Endodermal cell (in vitro differentiated cells): ENCODE measurements at regions not wholly inside any gene's neighbourhood (a gene's known extent, or its start where the extent isn't known, plus 50 kb on each side); places are given as distances from the start of the nearest gene placed in this dataset.

Source experiments
- DNase-seq: peaks from one replicate; pipeline ENCODE4 v3.0.0-alpha.2; 2017
- H3K27ac ChIP-seq: 2 replicates; pipeline ENCODE4 v1.5.1; 2013; ENCODE audit warnings: mild to moderate bottlenecking, low read depth, low read length, moderate library complexity
- H3K27me3 ChIP-seq: 2 replicates; pipeline ENCODE4 v1.6.1; 2013; ENCODE audit warnings: mild to moderate bottlenecking, low read length, moderate library complexity; ENCODE audit not compliant: insufficient read depth, control insufficient read depth, poor library complexity, severe bottlenecking
- H3K36me3 ChIP-seq: 2 replicates; pipeline ENCODE4 v1.7.0; 2013; ENCODE audit warnings: mild to moderate bottlenecking, low read length, moderate library complexity; ENCODE audit not compliant: control insufficient read depth, insufficient read depth
- H3K4me1 ChIP-seq: one replicate; pipeline ENCODE4 v1.7.0; 2013; ENCODE audit warnings: low read length; ENCODE audit not compliant: control insufficient read depth, insufficient read depth
- H3K4me3 ChIP-seq: 2 replicates; pipeline ENCODE4 v1.5.1; 2013; ENCODE audit warnings: mild to moderate bottlenecking, low read length, moderate library complexity
- H3K9ac ChIP-seq: 2 replicates; pipeline ENCODE4 v1.6.1; 2013; ENCODE audit warnings: mild to moderate bottlenecking, low read length, moderate library complexity; ENCODE audit not compliant: poor library complexity, severe bottlenecking; ENCODE audit errors: extremely low read depth
- H3K9me3 ChIP-seq: 2 replicates; pipeline ENCODE4 v1.6.1; 2013; ENCODE audit warnings: mild to moderate bottlenecking, low read length, moderate library complexity; ENCODE audit not compliant: control insufficient read depth
- H3K27ac Mint-ChIP-seq: 2 replicates; pipeline ENCODE4 v1.8.0; 2020; ENCODE audit warnings: mixed read lengths
- H3K27me3 Mint-ChIP-seq: 2 replicates; pipeline ENCODE4 v1.8.0; 2021; ENCODE audit warnings: mild to moderate bottlenecking, mixed read lengths; ENCODE audit not compliant: insufficient read depth
- H3K36me3 Mint-ChIP-seq: 2 replicates; pipeline ENCODE4 v1.8.0; 2020; ENCODE audit warnings: low read depth, mixed read lengths
- H3K4me1 Mint-ChIP-seq: 2 replicates; pipeline ENCODE4 v1.8.0; 2020; ENCODE audit warnings: mixed read lengths
- H3K4me3 Mint-ChIP-seq: 2 replicates; pipeline ENCODE4 v1.8.0; 2020; ENCODE audit warnings: mild to moderate bottlenecking, moderate library complexity, mixed read lengths
- H3K9me3 Mint-ChIP-seq: 2 replicates; pipeline ENCODE4 v1.8.0; 2020; ENCODE audit warnings: mild to moderate bottlenecking, mixed read lengths
- WGBS, 2 experiments: methylation state at CpG; one replicate each; pipeline versions ENCODE4 v1.1.5 to v1.1.7; 2013; ENCODE audit warnings: missing lambda C conversion rate in 2 of 2, mixed read lengths in 1 of 2; ENCODE audit not compliant: insufficient coverage in 1 of 2, insufficient read length in 1 of 2; 5-methylcytosine and 5-hydroxymethylcytosine counted together
- TF ChIP-seq, protein P1 (sequence below): fragments of 200-600 bp; sonication (generic); conservative IDR thresholded peaks from 2 replicates; pipeline ENCODE4 v1.5.0; 2021; ENCODE audit warnings: antibody characterized with exemption, mild to moderate bottlenecking

DNA sequence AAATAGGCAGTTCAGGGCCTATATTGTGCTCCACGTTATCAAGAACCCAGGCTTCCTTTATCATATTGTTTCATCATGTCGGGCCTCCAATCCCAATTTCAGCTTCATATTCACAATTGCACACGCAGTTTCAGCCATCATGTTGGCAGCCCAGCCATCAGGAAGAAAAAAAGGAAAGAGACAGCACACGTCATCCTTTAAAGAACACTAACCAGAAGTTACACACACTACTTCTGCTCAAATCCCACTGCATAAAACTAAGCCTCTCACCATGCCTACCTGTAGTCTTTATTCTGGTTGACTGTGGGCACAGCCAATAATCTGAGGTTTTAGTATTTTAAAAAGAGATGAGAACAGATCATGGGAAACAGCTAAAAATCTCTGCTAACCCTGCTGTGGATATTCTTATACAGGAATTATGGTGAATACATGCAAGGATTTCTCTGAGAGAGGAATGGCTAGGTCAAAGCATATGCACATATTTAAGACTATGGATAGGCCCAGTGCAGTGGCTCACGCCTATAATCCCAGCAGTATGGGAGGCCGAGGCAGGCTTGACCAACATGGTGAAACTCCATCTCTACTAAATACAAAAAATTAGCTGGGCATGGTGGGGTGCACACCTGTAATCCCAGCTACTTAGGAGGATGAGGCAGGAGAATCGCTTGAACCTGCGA is 534.4 kb downstream of the ETV1 start:
- H3K27ac Mint-ChIP-seq: no peak overlapping the region
- no peaks in the 10 kb centered on the region for H3K27me3 Mint-ChIP-seq
- H3K9ac ChIP-seq: no peak overlapping the region
- no peak overlapping the region for H3K4me3 ChIP-seq
- TF ChIP-seq, protein P1, sequence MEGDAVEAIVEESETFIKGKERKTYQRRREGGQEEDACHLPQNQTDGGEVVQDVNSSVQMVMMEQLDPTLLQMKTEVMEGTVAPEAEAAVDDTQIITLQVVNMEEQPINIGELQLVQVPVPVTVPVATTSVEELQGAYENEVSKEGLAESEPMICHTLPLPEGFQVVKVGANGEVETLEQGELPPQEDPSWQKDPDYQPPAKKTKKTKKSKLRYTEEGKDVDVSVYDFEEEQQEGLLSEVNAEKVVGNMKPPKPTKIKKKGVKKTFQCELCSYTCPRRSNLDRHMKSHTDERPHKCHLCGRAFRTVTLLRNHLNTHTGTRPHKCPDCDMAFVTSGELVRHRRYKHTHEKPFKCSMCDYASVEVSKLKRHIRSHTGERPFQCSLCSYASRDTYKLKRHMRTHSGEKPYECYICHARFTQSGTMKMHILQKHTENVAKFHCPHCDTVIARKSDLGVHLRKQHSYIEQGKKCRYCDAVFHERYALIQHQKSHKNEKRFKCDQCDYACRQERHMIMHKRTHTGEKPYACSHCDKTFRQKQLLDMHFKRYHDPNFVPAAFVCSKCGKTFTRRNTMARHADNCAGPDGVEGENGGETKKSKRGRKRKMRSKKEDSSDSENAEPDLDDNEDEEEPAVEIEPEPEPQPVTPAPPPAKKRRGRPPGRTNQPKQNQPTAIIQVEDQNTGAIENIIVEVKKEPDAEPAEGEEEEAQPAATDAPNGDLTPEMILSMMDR: no peak
- H3K36me3 Mint-ChIP-seq: no peaks in the 10 kb centered on the region
- H3K4me1 ChIP-seq: no peaks in the 10 kb centered on the region
- H3K9me3 ChIP-seq: no peaks in the 10 kb centered on the region
- no peak overlapping the region for H3K4me3 Mint-ChIP-seq
- no peaks in the 10 kb centered on the region for H3K36me3 ChIP-seq
- WGBS, 2 experiments: 89 to 100% methylated on average over 4 to 7 of the region's 8 CpGs
- no peak overlapping the region for H3K27ac ChIP-seq
- H3K27me3 ChIP-seq: no peaks in the 10 kb centered on the region
- DNase-seq: no peak
- no peaks in the 10 kb centered on the region for H3K4me1 Mint-ChIP-seq
- no peaks in the 10 kb centered on the region for H3K9me3 Mint-ChIP-seq

DNA sequence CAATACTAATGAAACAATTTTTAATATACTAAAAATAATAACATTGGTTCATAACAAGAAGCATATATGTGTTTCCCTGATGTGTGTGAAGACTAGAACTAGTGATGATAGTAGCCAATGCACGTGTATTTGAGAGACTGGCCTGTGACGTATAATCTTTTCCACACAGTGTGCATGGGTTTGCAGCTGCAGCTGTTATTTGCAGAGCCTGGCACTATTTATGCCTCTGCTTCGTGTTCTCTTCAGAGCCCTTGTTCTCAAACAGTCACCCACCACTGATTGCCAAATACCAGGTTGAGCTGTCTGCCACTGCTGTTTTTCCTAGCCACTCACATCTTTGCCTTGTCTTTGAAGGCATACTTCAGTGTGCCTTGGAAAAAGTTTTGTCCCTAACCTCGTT is 531.7 kb downstream of the ETV1 start:
- H3K9me3 Mint-ChIP-seq: no peaks in the 10 kb centered on the region
- no peak overlapping the region for H3K9ac ChIP-seq
- no peak for DNase-seq
- no peak overlapping the region for H3K4me3 ChIP-seq
- no peaks in the 10 kb centered on the region for H3K27me3 Mint-ChIP-seq
- H3K27me3 ChIP-seq: no peaks in the 10 kb centered on the region
- no peak overlapping the region for H3K4me3 Mint-ChIP-seq
- H3K9me3 ChIP-seq: no peaks in the 10 kb centered on the region
- 91 to 98% methylated on average over 4 of the region's 4 CpGs for WGBS, 2 experiments
- H3K4me1 Mint-ChIP-seq: no peaks in the 10 kb centered on the region
- H3K36me3 Mint-ChIP-seq: no peaks in the 10 kb centered on the region
- H3K27ac Mint-ChIP-seq: no peak overlapping the region
- TF ChIP-seq, protein P1: no peak
- H3K4me1 ChIP-seq: no peaks in the 10 kb centered on the region
- no peak overlapping the region for H3K27ac ChIP-seq
- no peaks in the 10 kb centered on the region for H3K36me3 ChIP-seq

DNA sequence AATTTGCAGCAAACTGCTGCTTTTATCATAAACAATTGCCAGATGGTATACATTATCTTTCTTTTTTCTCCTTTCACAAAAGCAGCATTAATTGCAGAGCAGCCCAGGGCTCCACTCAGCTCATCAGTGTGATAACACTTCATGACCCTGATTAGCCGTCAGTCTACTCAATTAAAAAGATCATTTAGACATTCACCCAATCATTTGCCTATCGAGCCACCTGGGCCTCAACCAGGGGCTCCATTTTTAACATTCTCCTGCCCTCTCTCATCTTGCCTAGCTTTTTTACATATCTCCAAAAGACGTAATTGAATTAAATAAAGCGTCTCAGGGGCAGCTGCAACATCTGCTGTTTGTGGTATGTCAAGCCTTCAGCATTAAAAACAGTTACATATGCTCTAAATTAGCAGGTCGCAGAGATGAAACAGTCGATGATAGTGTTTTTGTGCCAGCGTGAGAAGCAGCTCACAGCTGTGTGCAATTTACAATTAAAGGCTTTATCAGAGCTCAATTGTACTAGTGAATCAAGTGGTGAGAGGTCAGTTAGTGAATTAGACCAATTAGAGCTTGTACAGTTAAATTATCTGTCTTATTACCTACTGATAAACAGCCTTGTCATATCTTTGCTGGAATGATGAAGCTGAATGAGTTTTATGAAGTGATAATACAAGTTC is 522.5 kb downstream of the ETV1 start:
- no peak overlapping the region for H3K9ac ChIP-seq
- TF ChIP-seq, protein P1: no peak
- no peak overlapping the region for H3K4me3 ChIP-seq
- no peaks in the 10 kb centered on the region for H3K9me3 ChIP-seq
- Mint-ChIP-seq H3K9me3 (no peaks in the 10 kb centered on the region), H3K36me3 (no peaks in the 10 kb centered on the region), H3K27ac (no peak overlapping the region), H3K4me3 (no peak overlapping the region), H3K4me1 (peaks cover 18% of the 10 kb centered on the region), H3K27me3 (no peaks in the 10 kb centered on the region)
- 86 to 95% methylated on average over 6 to 7 of the region's 7 CpGs for WGBS, 2 experiments
- H3K4me1 ChIP-seq: no peaks in the 10 kb centered on the region
- no peaks in the 10 kb centered on the region for H3K27me3 ChIP-seq
- no peaks in the 10 kb centered on the region for H3K36me3 ChIP-seq
- DNase-seq: no peak
- H3K27ac ChIP-seq: no peak overlapping the region
